Upper lobe of right lung (tissue), 1 donor: ENCODE measurements at regions not wholly inside any gene's neighbourhood (a gene's known extent, or its start where the extent isn't known, plus 50 kb on each side); places are given as distances from the start of the nearest gene placed in this dataset.
"Not testable (repeated sequence)": the region's sequence is repeated elsewhere in the genome, so short reads cannot be mapped to it uniquely, and the experiment has no call there.

Experiments used
- ATAC-seq: fragments of 200-7000 bp; cut with Tn5 transposase; one replicate; pipeline ENCODE4 v1.9.1; 2020; ENCODE audit warnings: mild to moderate bottlenecking, moderate library complexity
- DNase-seq: peaks from one replicate; pipeline ENCODE4 v3.0.0-alpha.2; 2020
- H3K27ac ChIP-seq: fragments of 200-600 bp; one replicate; pipeline ENCODE4 v1.8.0; 2022
- H3K27me3 ChIP-seq: fragments of 200-600 bp; one replicate; pipeline ENCODE4 v1.8.0; 2022; ENCODE audit warnings: mild to moderate bottlenecking
- H3K36me3 ChIP-seq: fragments of 200-600 bp; one replicate; pipeline ENCODE4 v1.8.0; 2022
- H3K4me1 ChIP-seq: fragments of 200-600 bp; one replicate; pipeline ENCODE4 v1.8.0; 2022
- H3K4me3 ChIP-seq: fragments of 200-600 bp; one replicate; pipeline ENCODE4 v1.8.0; 2022; ENCODE audit warnings: mild to moderate bottlenecking
- H3K9me3 ChIP-seq: fragments of 200-600 bp; one replicate; pipeline ENCODE4 v1.8.0; 2022
- CTCF ChIP-seq: fragments of 200-600 bp; IDR thresholded peaks from one replicate; pipeline ENCODE4 v1.8.0; 2022; ENCODE audit warnings: antibody characterized with exemption
- intact Hi-C: fragments of 100-400 bp; cut with DNase I; formaldehyde crosslinking; loops from one replicate; pipeline ENCODE4 v1.11.0; 2022
- donor health status: DM: no; HTN: yes; CAD: no; lungs with severe emphysema.

DNA sequence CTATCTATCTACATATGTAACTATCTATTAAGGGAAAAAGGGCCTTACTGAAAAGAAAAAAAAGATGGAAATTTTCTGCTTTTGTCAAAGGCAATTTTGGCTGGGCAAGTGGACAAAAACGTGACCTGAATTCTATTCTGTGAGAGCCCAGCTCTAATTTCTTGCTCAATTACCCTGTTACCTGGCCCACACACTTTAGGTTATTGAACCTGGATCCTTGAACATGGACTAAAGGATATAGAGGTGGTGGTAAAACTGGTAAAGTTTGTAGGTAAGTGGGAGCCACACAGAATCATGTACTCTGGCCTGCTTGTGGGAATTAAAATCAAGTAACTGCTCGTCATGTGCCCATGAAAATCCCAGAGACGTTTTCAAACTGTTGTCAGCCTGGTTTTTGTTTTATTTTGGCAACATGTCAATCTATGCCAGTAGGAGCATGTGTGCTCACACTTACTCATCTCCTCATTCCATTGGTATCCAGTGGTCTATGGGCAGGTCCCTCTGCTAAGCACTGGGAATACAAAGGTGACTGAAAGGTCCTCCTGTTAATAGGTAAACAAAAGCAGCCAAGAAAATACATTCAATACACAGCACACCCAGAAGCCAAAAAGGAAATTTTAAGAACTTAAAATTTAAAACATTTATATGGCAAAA is 113.7 kb upstream of the WARS2 start:
- H3K27ac ChIP-seq, result no peak overlapping the region
- no peaks in the 10 kb centered on the region for H3K27me3 ChIP-seq
- no peak for TF ChIP-seq CTCF
- intact Hi-C loops, result no loop called here
- no peaks in the 10 kb centered on the region for H3K36me3 ChIP-seq
- DNase-seq (no peak), ATAC-seq (no peak)
- H3K9me3 ChIP-seq, result no peaks in the 10 kb centered on the region
- H3K4me3 ChIP-seq, result no peak overlapping the region
- no peaks in the 10 kb centered on the region for H3K4me1 ChIP-seq

- H3K4me3 ChIP-seq, H3K27me3 ChIP-seq, ATAC-seq, H3K36me3 ChIP-seq, H3K4me1 ChIP-seq, intact Hi-C loops, DNase-seq, H3K27ac ChIP-seq, H3K9me3 ChIP-seq: not testable (repeated sequence)
Observed at GRCh38 chr1:119256089-119256488, 112.5 kb upstream of the HAO2 start.

GRCh38 chr1:119260506-119260905 is 108.1 kb upstream of the HAO2 start:
- Histone ChIP-seq H3K4me1 (no peaks in the 10 kb centered on the region), H3K27me3 (no peaks in the 10 kb centered on the region), H3K4me3 (no peak overlapping the region), H3K9me3 (no peaks in the 10 kb centered on the region), H3K27ac (no peak overlapping the region), H3K36me3 (no peaks in the 10 kb centered on the region)
- DNase-seq (no peak), ATAC-seq (no peak)
- no peak for TF ChIP-seq CTCF
- intact Hi-C loops, result no loop called here

DNA sequence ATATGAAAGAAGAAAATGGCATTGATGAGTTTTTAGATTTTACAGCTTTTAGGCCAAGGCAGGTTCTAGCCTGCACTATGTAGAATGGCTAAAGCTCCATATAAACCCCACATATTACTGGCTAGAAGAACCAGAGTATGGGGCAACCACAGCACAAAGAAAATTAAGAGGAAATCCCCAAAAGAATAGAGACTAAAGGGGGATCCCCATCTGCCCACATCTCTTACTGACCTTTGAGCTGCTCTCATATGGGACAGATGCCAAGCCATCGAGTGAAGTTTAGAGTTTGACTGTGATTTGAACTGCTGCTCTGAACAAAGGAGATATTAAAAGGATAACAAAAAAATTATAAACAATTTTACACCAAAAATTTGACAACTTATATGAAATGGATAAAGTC is 102.2 kb upstream of the HAO2 start:
- no peak overlapping the region for H3K4me3 ChIP-seq
- no peak overlapping the region for H3K27ac ChIP-seq
- no peaks in the 10 kb centered on the region for H3K36me3 ChIP-seq
- H3K27me3 ChIP-seq, result no peaks in the 10 kb centered on the region
- no peaks in the 10 kb centered on the region for H3K4me1 ChIP-seq
- H3K9me3 ChIP-seq, result no peaks in the 10 kb centered on the region
- ATAC-seq, result no peak
- no peak for TF ChIP-seq CTCF
- DNase-seq, result no peak
- intact Hi-C loops, result no loop called here

DNA sequence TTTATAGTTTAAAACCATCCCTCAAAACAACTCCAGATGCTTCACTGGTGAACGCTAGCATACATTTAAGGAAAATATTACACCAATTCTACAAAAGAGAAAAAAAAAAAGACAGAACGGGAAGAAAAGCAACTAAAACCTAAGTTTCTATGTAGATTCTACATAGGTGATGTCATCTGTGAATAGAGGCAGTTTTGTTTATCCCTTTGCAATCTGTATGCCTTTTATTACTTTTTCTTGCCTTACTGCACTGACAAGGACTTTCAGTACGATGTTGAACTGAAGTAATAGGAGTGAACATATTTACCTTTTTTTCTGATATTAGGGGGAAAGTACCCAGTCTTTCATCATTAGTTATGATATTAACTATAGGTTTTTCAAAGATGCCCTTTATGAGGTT is 101.7 kb upstream of the HAO2 start:
- H3K4me1 ChIP-seq, result no peaks in the 10 kb centered on the region
- no peaks in the 10 kb centered on the region for H3K9me3 ChIP-seq
- no peak overlapping the region for H3K4me3 ChIP-seq
- no peaks in the 10 kb centered on the region for H3K36me3 ChIP-seq
- H3K27ac ChIP-seq, result no peak overlapping the region
- no peaks in the 10 kb centered on the region for H3K27me3 ChIP-seq
- intact Hi-C loops, result no loop called here
- DNase-seq (no peak), ATAC-seq (no peak)
- no peak for TF ChIP-seq CTCF

DNA sequence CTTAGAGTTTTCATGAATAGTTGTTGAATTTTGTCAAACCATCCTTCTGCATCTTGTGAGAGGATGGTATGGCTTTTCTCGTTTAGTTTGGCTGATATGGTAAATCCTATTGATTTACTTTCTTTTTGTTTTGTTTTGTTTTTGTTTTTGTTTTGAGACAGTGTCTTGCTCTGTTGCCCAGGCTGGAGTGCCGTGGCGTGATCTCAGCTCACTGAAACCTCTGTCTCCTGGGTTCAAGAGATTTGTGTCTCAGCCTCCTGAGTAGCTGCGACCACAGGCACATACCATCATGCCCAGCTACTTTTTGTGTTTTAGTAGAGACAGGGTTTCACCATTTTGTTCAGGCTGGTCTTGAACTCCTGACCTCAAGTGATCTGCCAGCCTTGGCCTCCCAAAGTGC is 101.3 kb upstream of the HAO2 start:
- ATAC-seq, H3K27me3 ChIP-seq, DNase-seq, H3K9me3 ChIP-seq, H3K4me3 ChIP-seq, intact Hi-C loops, H3K27ac ChIP-seq, H3K4me1 ChIP-seq, H3K36me3 ChIP-seq: not testable (repeated sequence)

- Histone ChIP-seq H3K27me3 (no peaks in the 10 kb centered on the region), H3K4me1 (no peaks in the 10 kb centered on the region), H3K27ac (no peak overlapping the region), H3K36me3 (no peaks in the 10 kb centered on the region), H3K9me3 (no peaks in the 10 kb centered on the region), H3K4me3 (no peak overlapping the region)
- TF ChIP-seq CTCF, result no peak
- DNase-seq (no peak), ATAC-seq (no peak)
- intact Hi-C loops, result no loop called here
Observed at GRCh38 chr1:119268879-119269278, 99.7 kb upstream of the HAO2 start.
